ENCODE measurements at regions not wholly inside any gene's neighbourhood (a gene's known extent, or its start where the extent isn't known, plus 50 kb on each side); places are given as distances from the start of the nearest gene placed in this dataset.

DNA sequence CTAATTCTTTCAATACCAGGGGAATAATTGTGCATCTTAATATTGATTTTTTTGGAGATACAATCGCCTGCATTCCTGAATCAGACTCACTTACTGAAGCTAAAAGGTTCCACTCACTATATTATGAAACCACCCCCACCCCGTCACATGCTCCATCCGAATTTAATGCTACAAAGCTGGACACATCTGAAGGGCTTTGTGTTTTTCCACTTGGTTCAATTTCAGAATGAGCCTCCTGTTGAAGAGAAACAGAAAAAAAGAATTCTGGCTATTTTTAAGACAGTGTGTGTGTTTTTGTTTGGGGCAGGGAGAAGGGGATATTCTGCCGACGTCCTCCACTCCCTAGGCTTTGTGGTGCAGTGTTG lies 165.5 kb upstream of the TBX20 start:
- no peak for TF ChIP-seq CTBP1 (IDR thresholded peaks at IDR 0.05; ENCODE audit: borderline replicate concordance)
- no peak for TF ChIP-seq HDGF (IDR thresholded peaks at IDR 0.05; ENCODE audit: borderline replicate concordance)
- TF ChIP-seq SUZ12 (IDR thresholded peaks at IDR 0.05): no peak
- no peak for TF ChIP-seq NFRKB (IDR thresholded peaks at IDR 0.05)
- no peak for TF ChIP-seq FOXK2 (IDR thresholded peaks at IDR 0.05)
- TF ChIP-seq SP1 (IDR thresholded peaks at IDR 0.05): no peak
- no peak for TF ChIP-seq BHLHE40 (IDR thresholded peaks at IDR 0.05; ENCODE audit: borderline replicate concordance)
- no peak for TF ChIP-seq ELF4 (IDR thresholded peaks at IDR 0.05)
- TF ChIP-seq, protein P1, sequence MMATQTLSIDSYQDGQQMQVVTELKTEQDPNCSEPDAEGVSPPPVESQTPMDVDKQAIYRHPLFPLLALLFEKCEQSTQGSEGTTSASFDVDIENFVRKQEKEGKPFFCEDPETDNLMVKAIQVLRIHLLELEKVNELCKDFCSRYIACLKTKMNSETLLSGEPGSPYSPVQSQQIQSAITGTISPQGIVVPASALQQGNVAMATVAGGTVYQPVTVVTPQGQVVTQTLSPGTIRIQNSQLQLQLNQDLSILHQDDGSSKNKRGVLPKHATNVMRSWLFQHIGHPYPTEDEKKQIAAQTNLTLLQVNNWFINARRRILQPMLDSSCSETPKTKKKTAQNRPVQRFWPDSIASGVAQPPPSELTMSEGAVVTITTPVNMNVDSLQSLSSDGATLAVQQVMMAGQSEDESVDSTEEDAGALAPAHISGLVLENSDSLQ (IDR thresholded peaks at IDR 0.05): no peak
- TF ChIP-seq ZNF384 (IDR thresholded peaks at IDR 0.05): no peak
- no peak for TF ChIP-seq FOXA1 (IDR thresholded peaks at IDR 0.05)
- TF ChIP-seq FOXM1 (IDR thresholded peaks at IDR 0.05; ENCODE audit: borderline replicate concordance): no peak
- TF ChIP-seq TARDBP (IDR thresholded peaks at IDR 0.05): no peak
- no peak for TF ChIP-seq ARNT (IDR thresholded peaks at IDR 0.05)
- TF ChIP-seq LEF1 (IDR thresholded peaks at IDR 0.05; ENCODE audit: borderline replicate concordance): no peak
- TF ChIP-seq L3MBTL2 (conservative IDR thresholded peaks at IDR 0.05): no peak

GRCh38 chr7:35418716-35419390 lies 165.0 kb upstream of the TBX20 start:
- no peak for DNase-seq (ENCODE audit: extremely low spot score)
- TF ChIP-seq FOXK2 (IDR thresholded peaks at IDR 0.05) (no peak), SUZ12 (IDR thresholded peaks at IDR 0.05) (no peak), HDGF (IDR thresholded peaks at IDR 0.05; ENCODE audit: borderline replicate concordance) (no peak)
- ChIA-PET CTCF (no interaction called here), POLR2A (no interaction called here)

More for the DNA sequence above, 165.5 kb upstream of the TBX20 start:
- POLR2A ChIA-PET: no interaction called here
- CTCF ChIA-PET: no interaction called here
- DNase-seq (ENCODE audit: extremely low spot score): no peak

GRCh38 chr7:35416568-35416967 lies 162.7 kb upstream of the TBX20 start:
- no peak for DNase-seq (ENCODE audit: extremely low spot score)
- ChIA-PET CTCF (no interaction called here), POLR2A (interaction anchor here (0.5 kb wide), 1 partner anchor 12 kb away, joined by 3 read pairs; no protein-coding TSS in a partner anchor)
- TF ChIP-seq FOXA1 (IDR thresholded peaks at IDR 0.05) (no peak), NFRKB (IDR thresholded peaks at IDR 0.05) (no peak), LEF1 (IDR thresholded peaks at IDR 0.05; ENCODE audit: borderline replicate concordance) (no peak), L3MBTL2 (conservative IDR thresholded peaks at IDR 0.05) (no peak), FOXK2 (IDR thresholded peaks at IDR 0.05) (no peak), SUZ12 (IDR thresholded peaks at IDR 0.05) (no peak), ZNF384 (IDR thresholded peaks at IDR 0.05) (no peak), SP1 (IDR thresholded peaks at IDR 0.05) (no peak), TARDBP (IDR thresholded peaks at IDR 0.05) (no peak)

DNA sequence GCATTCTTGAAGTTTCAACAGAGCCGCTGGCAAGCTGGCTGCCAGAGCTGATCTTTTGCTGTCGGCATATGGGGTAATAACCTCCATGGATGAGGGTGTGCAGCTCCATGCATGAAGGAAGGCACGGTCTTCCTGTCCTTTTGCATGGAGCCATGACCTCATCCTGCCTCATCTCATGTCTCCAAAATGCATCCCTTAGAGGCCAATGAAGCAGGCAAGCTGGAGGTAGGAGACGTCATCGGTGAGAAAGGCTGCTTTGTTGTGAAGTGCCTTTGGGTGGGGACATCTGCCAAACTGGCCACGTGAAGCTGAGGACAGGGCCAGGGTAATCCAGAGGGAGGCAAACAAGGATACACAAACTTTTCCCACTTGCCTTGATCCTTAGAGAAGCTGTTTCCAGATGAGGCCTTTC lies 161.5 kb upstream of the TBX20 start:
- no peak for DNase-seq (ENCODE audit: extremely low spot score)
- CTCF ChIA-PET: no interaction called here
- TF ChIP-seq HDGF (IDR thresholded peaks at IDR 0.05; ENCODE audit: borderline replicate concordance): no peak
- TF ChIP-seq, protein P1 (IDR thresholded peaks at IDR 0.05): no peak
- POLR2A ChIA-PET: no interaction called here

GRCh38 chr7:35411331-35411730 lies 157.4 kb upstream of the TBX20 start:
- no peak for TF ChIP-seq HDGF (IDR thresholded peaks at IDR 0.05; ENCODE audit: borderline replicate concordance)
- TF ChIP-seq ELF4 (IDR thresholded peaks at IDR 0.05): no peak
- TF ChIP-seq ARNT (IDR thresholded peaks at IDR 0.05): no peak
- TF ChIP-seq L3MBTL2 (conservative IDR thresholded peaks at IDR 0.05): no peak
- TF ChIP-seq CTBP1 (IDR thresholded peaks at IDR 0.05; ENCODE audit: borderline replicate concordance): no peak
- TF ChIP-seq ZNF384 (IDR thresholded peaks at IDR 0.05): no peak
- TF ChIP-seq FOXM1 (IDR thresholded peaks at IDR 0.05; ENCODE audit: borderline replicate concordance): no peak
- no peak for TF ChIP-seq SP1 (IDR thresholded peaks at IDR 0.05)
- TF ChIP-seq, protein P1 (IDR thresholded peaks at IDR 0.05): no peak
- TF ChIP-seq FOXK2 (IDR thresholded peaks at IDR 0.05): no peak
- TF ChIP-seq NFRKB (IDR thresholded peaks at IDR 0.05): no peak
- TF ChIP-seq TARDBP (IDR thresholded peaks at IDR 0.05): no peak
- TF ChIP-seq SUZ12 (IDR thresholded peaks at IDR 0.05): no peak
- TF ChIP-seq LEF1 (IDR thresholded peaks at IDR 0.05; ENCODE audit: borderline replicate concordance): no peak
- no peak for TF ChIP-seq BHLHE40 (IDR thresholded peaks at IDR 0.05; ENCODE audit: borderline replicate concordance)
- no peak for TF ChIP-seq FOXA1 (IDR thresholded peaks at IDR 0.05)
- CTCF ChIA-PET: interaction anchor here (0.7 kb wide), 1 partner anchor 234 kb away, joined by 3 read pairs; no protein-coding TSS in a partner anchor
- no peak for DNase-seq (ENCODE audit: extremely low spot score)
- POLR2A ChIA-PET: no interaction called here

DNA sequence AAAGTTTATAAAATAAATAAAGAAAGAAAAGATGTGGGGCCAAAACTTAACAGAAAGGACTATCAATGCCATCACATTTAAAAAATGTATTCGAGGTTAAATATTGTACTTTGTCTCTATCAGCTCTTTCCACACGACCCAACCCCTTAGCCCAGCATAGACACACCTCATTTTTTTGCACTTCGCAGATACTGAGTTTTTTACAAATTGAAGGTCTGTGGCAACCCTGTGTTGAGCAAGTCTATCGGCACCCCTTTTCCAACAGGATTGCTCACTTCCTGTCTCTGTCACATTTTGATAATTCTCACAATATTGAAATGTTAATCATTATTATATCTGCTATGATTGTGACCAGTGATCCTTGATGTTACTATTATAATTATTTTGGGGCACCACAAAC lies 151.6 kb upstream of the TBX20 start:
- ChIA-PET CTCF (no interaction called here), POLR2A (no interaction called here)
- TF ChIP-seq ZNF384 (IDR thresholded peaks at IDR 0.05) (no peak), TARDBP (IDR thresholded peaks at IDR 0.05) (no peak), ARNT (IDR thresholded peaks at IDR 0.05) (no peak), ELF4 (IDR thresholded peaks at IDR 0.05) (no peak), CTBP1 (IDR thresholded peaks at IDR 0.05; ENCODE audit: borderline replicate concordance) (no peak), FOXA1 (IDR thresholded peaks at IDR 0.05) (no peak), HDGF (IDR thresholded peaks at IDR 0.05; ENCODE audit: borderline replicate concordance) (no peak), L3MBTL2 (conservative IDR thresholded peaks at IDR 0.05) (no peak), SP1 (IDR thresholded peaks at IDR 0.05) (no peak), LEF1 (IDR thresholded peaks at IDR 0.05; ENCODE audit: borderline replicate concordance) (no peak), FOXM1 (IDR thresholded peaks at IDR 0.05; ENCODE audit: borderline replicate concordance) (no peak), SUZ12 (IDR thresholded peaks at IDR 0.05) (no peak), FOXK2 (IDR thresholded peaks at IDR 0.05) (no peak), NFRKB (IDR thresholded peaks at IDR 0.05) (no peak), BHLHE40 (IDR thresholded peaks at IDR 0.05; ENCODE audit: borderline replicate concordance) (no peak)
- TF ChIP-seq, protein P1 (IDR thresholded peaks at IDR 0.05): no peak
- no peak for DNase-seq (ENCODE audit: extremely low spot score)
